ENCODE measurements at regions not wholly inside any gene's neighbourhood (a gene's known extent, or its start where the extent isn't known, plus 50 kb on each side); places are given as distances from the start of the nearest gene placed in this dataset.

GRCh38 chr1:165011991-165012531, 344.5 kb downstream of the LMX1A start:
- no peaks in the 10 kb centered on the region for H3K9me2 ChIP-seq (ENCODE audit: insufficient read depth)
- intact Hi-C loops (cut with micrococcal nuclease) = no loop called here
- H2AFZ ChIP-seq (ENCODE audit: low read depth, low read length, poor library complexity, severe bottlenecking) = no peak overlapping the region
- no TSS peak for BruUV-seq (replicated peaks)
- no peaks in the 10 kb centered on the region for H3K9me3 ChIP-seq (ENCODE audit: control insufficient read depth in 1 of 2, insufficient read depth in 1 of 2, low read depth in 1 of 2, low read length in 2 of 2)
- no peak overlapping the region for H3K4me2 ChIP-seq (ENCODE audit: low read length)
- H3K9ac ChIP-seq (ENCODE audit: low read length) = no peak overlapping the region
- ATAC-seq (no peak), DNase-seq (ENCODE audit: low read depth, low spot score) (no peak)
- H3K4me3 ChIP-seq (replicated peaks in 1 of 2; ENCODE audit: low read depth in 1 of 2, low read length in 2 of 2) = no peak overlapping the region
- H3K36me3 ChIP-seq (ENCODE audit: control insufficient read depth in 1 of 2, insufficient read depth in 2 of 2, low read length in 2 of 2) = no peaks in the 10 kb centered on the region
- peaks cover 40% of the 10 kb centered on the region for H3K27me3 ChIP-seq (ENCODE audit: insufficient read depth, low read length)
- ChIA-PET RAD21 (ENCODE audit: low non-redundant PET in 1 of 2, low total read pairs in 2 of 2, uncharacterized antibody in 2 of 2, unreplicated experiment in 2 of 2) (no interaction called here), CTCF (no interaction called here), POLR2A (no interaction called here)
- H3K79me2 ChIP-seq (ENCODE audit: insufficient read depth, low read length) = no peaks in the 10 kb centered on the region
- TF ChIP-seq POLR2A (IDR thresholded peaks at IDR 0.05; ENCODE audit: borderline replicate concordance, extremely low read depth, insufficient read depth, insufficient read length) = no peak
- TF ChIP-seq EGR1 (IDR thresholded peaks at IDR 0.05; ENCODE audit: low read depth) = no peak
- no peak for TF ChIP-seq POLR2AphosphoS5 (IDR thresholded peaks at IDR 0.05; ENCODE audit: low read depth, low read length)
- no peak for TF ChIP-seq EZH2phosphoT487 (IDR thresholded peaks at IDR 0.05; ENCODE audit: borderline replicate concordance)
- TF ChIP-seq CTCF (IDR thresholded peaks at IDR 0.05 in 2 of 3, conservative IDR thresholded peaks at IDR 0.05 in 1 of 3; ENCODE audit: borderline replicate concordance in 1 of 3, insufficient read depth in 1 of 3, low read depth in 2 of 3, low read length in 2 of 3) = no peak
- TF ChIP-seq CEBPB (IDR thresholded peaks at IDR 0.05; ENCODE audit: low read depth) = no peak
- no peak for TF ChIP-seq SIN3A (IDR thresholded peaks at IDR 0.05; ENCODE audit: low read depth)
- no peak overlapping the region for H3K27ac ChIP-seq (ENCODE audit: low read depth, low read length)
- no peaks in the 10 kb centered on the region for H3K4me1 ChIP-seq (ENCODE audit: control insufficient read depth in 1 of 2, insufficient read depth in 2 of 2, low read length in 2 of 2)
- H4K20me1 ChIP-seq (ENCODE audit: insufficient read depth) = no peaks in the 10 kb centered on the region

DNA sequence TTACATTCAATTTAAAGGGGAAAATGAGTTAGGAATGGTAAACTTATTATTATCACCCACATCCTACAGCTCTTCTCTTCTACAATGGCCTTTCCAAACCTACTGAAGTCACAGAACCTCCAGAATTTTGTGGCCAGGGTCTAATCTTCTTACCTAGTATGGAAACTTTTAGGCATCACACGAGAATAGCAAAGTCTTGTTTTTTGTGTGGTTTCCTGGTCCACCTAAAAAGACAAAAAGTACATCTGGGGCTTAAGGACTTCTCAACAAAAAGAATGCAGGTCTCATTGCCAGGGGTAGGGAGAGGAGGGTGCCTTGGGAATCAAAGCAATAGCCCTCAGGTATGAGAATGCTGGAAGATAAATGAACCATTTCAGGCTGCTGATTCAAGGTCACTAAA, 345.3 kb downstream of the LMX1A start:
- ChIA-PET POLR2A (no interaction called here), CTCF (no interaction called here)
- TF ChIP-seq ZFX (IDR thresholded peaks at IDR 0.05) (no peak), SP1 (IDR thresholded peaks at IDR 0.05; ENCODE audit: low read depth) (no peak), CTCF (IDR thresholded peaks at IDR 0.05 in 2 of 3, conservative IDR thresholded peaks at IDR 0.05 in 1 of 3; ENCODE audit: borderline replicate concordance in 1 of 3, insufficient read depth in 1 of 3, low read depth in 2 of 3, low read length in 2 of 3) (no peak), TCF7L2 (IDR thresholded peaks at IDR 0.05; ENCODE audit: borderline replicate concordance, extremely low read depth, insufficient read depth, insufficient read length) (no peak), CEBPB (IDR thresholded peaks at IDR 0.05; ENCODE audit: low read depth) (no peak), POLR2A (IDR thresholded peaks at IDR 0.05; ENCODE audit: borderline replicate concordance, extremely low read depth, insufficient read depth, insufficient read length) (no peak), YY1 (IDR thresholded peaks at IDR 0.05; ENCODE audit: extremely low read depth, insufficient replicate concordance, low read depth, low read length) (no peak), JUND (IDR thresholded peaks at IDR 0.05) (no peak)
- TF ChIP-seq, protein P1, sequence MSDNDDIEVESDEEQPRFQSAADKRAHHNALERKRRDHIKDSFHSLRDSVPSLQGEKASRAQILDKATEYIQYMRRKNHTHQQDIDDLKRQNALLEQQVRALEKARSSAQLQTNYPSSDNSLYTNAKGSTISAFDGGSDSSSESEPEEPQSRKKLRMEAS (IDR thresholded peaks at IDR 0.05) = no peak
- TF ChIP-seq, protein P2, sequence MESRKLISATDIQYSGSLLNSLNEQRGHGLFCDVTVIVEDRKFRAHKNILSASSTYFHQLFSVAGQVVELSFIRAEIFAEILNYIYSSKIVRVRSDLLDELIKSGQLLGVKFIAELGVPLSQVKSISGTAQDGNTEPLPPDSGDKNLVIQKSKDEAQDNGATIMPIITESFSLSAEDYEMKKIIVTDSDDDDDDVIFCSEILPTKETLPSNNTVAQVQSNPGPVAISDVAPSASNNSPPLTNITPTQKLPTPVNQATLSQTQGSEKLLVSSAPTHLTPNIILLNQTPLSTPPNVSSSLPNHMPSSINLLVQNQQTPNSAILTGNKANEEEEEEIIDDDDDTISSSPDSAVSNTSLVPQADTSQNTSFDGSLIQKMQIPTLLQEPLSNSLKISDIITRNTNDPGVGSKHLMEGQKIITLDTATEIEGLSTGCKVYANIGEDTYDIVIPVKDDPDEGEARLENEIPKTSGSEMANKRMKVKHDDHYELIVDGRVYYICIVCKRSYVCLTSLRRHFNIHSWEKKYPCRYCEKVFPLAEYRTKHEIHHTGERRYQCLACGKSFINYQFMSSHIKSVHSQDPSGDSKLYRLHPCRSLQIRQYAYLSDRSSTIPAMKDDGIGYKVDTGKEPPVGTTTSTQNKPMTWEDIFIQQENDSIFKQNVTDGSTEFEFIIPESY (IDR thresholded peaks at IDR 0.05; ENCODE audit: extremely low read depth, insufficient replicate concordance, low read length) = no peak

More for the DNA sequence above, 345.3 kb downstream of the LMX1A start:
- RAD21 ChIA-PET (ENCODE audit: low non-redundant PET in 1 of 2, low total read pairs in 2 of 2, uncharacterized antibody in 2 of 2, unreplicated experiment in 2 of 2) = no interaction called here
- no peaks in the 10 kb centered on the region for H3K9me3 ChIP-seq (ENCODE audit: control insufficient read depth in 1 of 2, insufficient read depth in 1 of 2, low read depth in 1 of 2, low read length in 2 of 2)
- no peak overlapping the region for H3K4me3 ChIP-seq (replicated peaks in 1 of 2; ENCODE audit: low read depth in 1 of 2, low read length in 2 of 2)
- no peak overlapping the region for H3K9ac ChIP-seq (ENCODE audit: low read length)
- peaks cover 46% of the 10 kb centered on the region for H3K27me3 ChIP-seq (ENCODE audit: insufficient read depth, low read length)
- BruUV-seq (replicated peaks) = no TSS peak
- no peak overlapping the region for H3K4me2 ChIP-seq (ENCODE audit: low read length)
- H3K79me2 ChIP-seq (ENCODE audit: insufficient read depth, low read length) = no peaks in the 10 kb centered on the region
- H3K4me1 ChIP-seq (ENCODE audit: control insufficient read depth in 1 of 2, insufficient read depth in 2 of 2, low read length in 2 of 2) = no peaks in the 10 kb centered on the region
- H4K20me1 ChIP-seq (ENCODE audit: insufficient read depth) = no peaks in the 10 kb centered on the region
- no peaks in the 10 kb centered on the region for H3K9me2 ChIP-seq (ENCODE audit: insufficient read depth)
- no peaks in the 10 kb centered on the region for H3K36me3 ChIP-seq (ENCODE audit: control insufficient read depth in 1 of 2, insufficient read depth in 2 of 2, low read length in 2 of 2)
- intact Hi-C loops (cut with micrococcal nuclease) = no loop called here
- no peak overlapping the region for H2AFZ ChIP-seq (ENCODE audit: low read depth, low read length, poor library complexity, severe bottlenecking)
- no peak overlapping the region for H3K27ac ChIP-seq (ENCODE audit: low read depth, low read length)
- no peak for DNase-seq (ENCODE audit: low read depth, low spot score)
- ATAC-seq = no peak

Data from HCT116 (cell line).